Body of pancreas (tissue), 4 donors: ENCODE measurements at regions not wholly inside any gene's neighbourhood (a gene's known extent, or its start where the extent isn't known, plus 50 kb on each side); places are given as distances from the start of the nearest gene placed in this dataset.

Experiments used
- ATAC-seq: fragments of 150-250 bp; one replicate; pipeline ENCODE4 v1.9.1; 2016
- DNase-seq, 4 donors: peaks; one replicate each; pipeline ENCODE4 v3.0.0-alpha.2; 2019
- H3K27ac ChIP-seq, 4 donors: fragments of 200-600 bp; sonication (generic); 1 replicate in 3 of 4; 2 replicates in 1 of 4; pipeline versions ENCODE4 v1.5.1 to v1.6.1; 2016 to 2019; ENCODE audit warnings: mild to moderate bottlenecking in 1 of 4, mixed read lengths in 1 of 4, moderate library complexity in 1 of 4
- H3K27me3 ChIP-seq, 2 donors: fragments of 200-600 bp; sonication (generic); one replicate each; pipeline ENCODE4 v1.6.0; 2016; ENCODE audit warnings: mild to moderate bottlenecking in 1 of 2
- H3K36me3 ChIP-seq, 2 donors: fragments of 200-600 bp; sonication (generic); replicated peaks in 1 of 2; 2 replicates each; pipeline ENCODE4 v1.5.1; 2016; ENCODE audit warnings: low read depth in 2 of 2; ENCODE audit not compliant: insufficient read depth in 1 of 2
- H3K4me1 ChIP-seq: fragments of 200-600 bp; sonication (generic); one replicate; pipeline ENCODE4 v1.6.0; 2016
- H3K4me3 ChIP-seq, 2 donors: fragments of 200-600 bp; sonication (generic); 1 replicate in 1 of 2; 2 replicates in 1 of 2; pipeline ENCODE4 v1.5.1; 2016 to 2019
- H3K9me3 ChIP-seq, 3 donors: fragments of 200-600 bp; sonication (generic); 1 replicate in 2 of 3; 2 replicates in 1 of 3; pipeline ENCODE4 v1.5.1; 2016
- POLR2A ChIP-seq, 3 donors: fragments of 450-650 bp; IDR thresholded peaks; one replicate each; pipeline ENCODE4 v1.6.1; 2016; ENCODE audit warnings: antibody characterized with exemption in 3 of 3, mild to moderate bottlenecking in 2 of 3
- WGBS, 2 donors: methylation state at CpG; one replicate each; pipeline ENCODE4 v1.1.5; 2017; 5-methylcytosine and 5-hydroxymethylcytosine counted together
- intact Hi-C: fragments of 100-400 bp; cut with DNase I; formaldehyde crosslinking; loops from one replicate; pipeline ENCODE4 v1.15.1; 2023
- TF ChIP-seq, protein P1 (sequence below), 7 experiments: fragments of 450-650 bp in 4 of 7; fragments of 200-600 bp in 3 of 7; sonication (generic) in 3 of 7; IDR thresholded peaks; one replicate each; pipeline ENCODE4 v1.5.1; 2016 to 2019; ENCODE audit warnings: antibody characterized with exemption in 7 of 7

- H3K27ac ChIP-seq, result no peak overlapping the region
- no peaks in the 10 kb centered on the region for H3K9me3 ChIP-seq
- no peaks in the 10 kb centered on the region for H3K36me3 ChIP-seq
- no peak for TF ChIP-seq POLR2A (IDR thresholded peaks at IDR 0.05)
- TF ChIP-seq, protein P1, sequence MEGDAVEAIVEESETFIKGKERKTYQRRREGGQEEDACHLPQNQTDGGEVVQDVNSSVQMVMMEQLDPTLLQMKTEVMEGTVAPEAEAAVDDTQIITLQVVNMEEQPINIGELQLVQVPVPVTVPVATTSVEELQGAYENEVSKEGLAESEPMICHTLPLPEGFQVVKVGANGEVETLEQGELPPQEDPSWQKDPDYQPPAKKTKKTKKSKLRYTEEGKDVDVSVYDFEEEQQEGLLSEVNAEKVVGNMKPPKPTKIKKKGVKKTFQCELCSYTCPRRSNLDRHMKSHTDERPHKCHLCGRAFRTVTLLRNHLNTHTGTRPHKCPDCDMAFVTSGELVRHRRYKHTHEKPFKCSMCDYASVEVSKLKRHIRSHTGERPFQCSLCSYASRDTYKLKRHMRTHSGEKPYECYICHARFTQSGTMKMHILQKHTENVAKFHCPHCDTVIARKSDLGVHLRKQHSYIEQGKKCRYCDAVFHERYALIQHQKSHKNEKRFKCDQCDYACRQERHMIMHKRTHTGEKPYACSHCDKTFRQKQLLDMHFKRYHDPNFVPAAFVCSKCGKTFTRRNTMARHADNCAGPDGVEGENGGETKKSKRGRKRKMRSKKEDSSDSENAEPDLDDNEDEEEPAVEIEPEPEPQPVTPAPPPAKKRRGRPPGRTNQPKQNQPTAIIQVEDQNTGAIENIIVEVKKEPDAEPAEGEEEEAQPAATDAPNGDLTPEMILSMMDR (IDR thresholded peaks at IDR 0.05), result no peak
- 68 to 75% methylated on average over 7 of the region's 7 CpGs for WGBS, 2 donors
- no peak overlapping the region for H3K4me3 ChIP-seq
- DNase-seq, result no peak
- H3K4me1 ChIP-seq, result no peaks in the 10 kb centered on the region
- ATAC-seq, result no peak
- intact Hi-C loops, result no loop called here
- no peaks in the 10 kb centered on the region for H3K27me3 ChIP-seq
These were observed 172.2 kb downstream of the TFAP2B start for GRCh38 chr6:50990750-50991446.

DNA sequence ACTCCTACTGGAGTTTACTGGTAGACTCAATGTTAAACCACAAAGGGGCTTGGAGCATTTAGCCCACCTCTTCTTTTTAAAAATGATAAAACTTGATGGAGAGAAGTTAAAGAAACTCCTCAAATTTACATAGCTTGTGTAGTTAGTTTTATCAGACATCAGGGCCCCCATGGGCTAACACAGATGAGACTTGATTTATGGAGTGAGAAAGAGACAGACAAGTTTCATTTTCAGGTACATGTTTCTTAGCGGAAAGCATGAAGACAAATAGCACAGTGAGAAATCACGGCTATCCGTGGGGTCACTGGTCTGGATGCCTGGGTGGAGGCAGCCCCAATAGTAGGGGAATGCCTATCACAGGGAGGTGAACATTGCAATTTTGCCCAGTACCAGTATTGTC, 173.6 kb downstream of the TFAP2B start:
- no peaks in the 10 kb centered on the region for H3K27me3 ChIP-seq
- H3K36me3 ChIP-seq, result no peaks in the 10 kb centered on the region
- no peak for ATAC-seq
- H3K9me3 ChIP-seq, result no peaks in the 10 kb centered on the region
- intact Hi-C loops, result no loop called here
- no peak overlapping the region for H3K4me3 ChIP-seq
- WGBS, 2 donors, result 80 to 83% methylated on average over 3 of the region's 3 CpGs
- H3K27ac ChIP-seq, result no peak overlapping the region
- H3K4me1 ChIP-seq, result no peaks in the 10 kb centered on the region
- TF ChIP-seq, protein P1 (IDR thresholded peaks at IDR 0.05), result no peak
- TF ChIP-seq POLR2A (IDR thresholded peaks at IDR 0.05), result no peak
- no peak for DNase-seq

- WGBS, 2 donors, result 62 to 67% methylated on average over 8 of the region's 8 CpGs
- intact Hi-C loops, result no loop called here
- TF ChIP-seq, protein P1 (IDR thresholded peaks at IDR 0.05), result no peak
- no peak for TF ChIP-seq POLR2A (IDR thresholded peaks at IDR 0.05)
- Histone ChIP-seq H3K27me3 (no peaks in the 10 kb centered on the region), H3K4me1 (no peaks in the 10 kb centered on the region), H3K36me3 (no peaks in the 10 kb centered on the region), H3K9me3 (no peaks in the 10 kb centered on the region), H3K27ac (no peak overlapping the region), H3K4me3 (no peak overlapping the region)
- DNase-seq (no peak), ATAC-seq (no peak)
These were observed 174.3 kb downstream of the TFAP2B start for GRCh38 chr6:50992704-50993625.

- intact Hi-C loops, result no loop called here
- H3K9me3 ChIP-seq, result no peaks in the 10 kb centered on the region
- H3K27me3 ChIP-seq, result no peaks in the 10 kb centered on the region
- no peak overlapping the region for H3K27ac ChIP-seq
- H3K36me3 ChIP-seq, result no peaks in the 10 kb centered on the region
- no peak overlapping the region for H3K4me3 ChIP-seq
- DNase-seq (no peak), ATAC-seq (no peak)
- TF ChIP-seq, protein P1 (IDR thresholded peaks at IDR 0.05), result no peak
- TF ChIP-seq POLR2A (IDR thresholded peaks at IDR 0.05), result no peak
- H3K4me1 ChIP-seq, result no peaks in the 10 kb centered on the region
- WGBS, 2 donors, result 68 to 71% methylated on average over 3 of the region's 3 CpGs
These were observed 175.5 kb downstream of the TFAP2B start for GRCh38 chr6:50993941-50994720.
